Choroid plexus epithelial cell (primary cell): ENCODE measurements at regions not wholly inside any gene's neighbourhood (a gene's known extent, or its start where the extent isn't known, plus 50 kb on each side); places are given as distances from the start of the nearest gene placed in this dataset.

Source experiments
- DNase-seq: peaks from one replicate; pipeline ENCODE4 v3.0.0-alpha.2; 2010; ENCODE audit warnings: low read depth
- H3K4me3 ChIP-seq: 2 replicates; pipeline ENCODE4 v1.5.1; 2011; ENCODE audit warnings: low read depth, mild to moderate bottlenecking, control low read depth, low read length, moderate library complexity
- TF ChIP-seq, protein P1 (sequence below): conservative IDR thresholded peaks from 2 replicates; pipeline ENCODE4 v1.5.1; 2011; ENCODE audit warnings: low read depth, mild to moderate bottlenecking, control low read depth, inconsistent platforms, low read length, moderate library complexity

- TF ChIP-seq, protein P1, sequence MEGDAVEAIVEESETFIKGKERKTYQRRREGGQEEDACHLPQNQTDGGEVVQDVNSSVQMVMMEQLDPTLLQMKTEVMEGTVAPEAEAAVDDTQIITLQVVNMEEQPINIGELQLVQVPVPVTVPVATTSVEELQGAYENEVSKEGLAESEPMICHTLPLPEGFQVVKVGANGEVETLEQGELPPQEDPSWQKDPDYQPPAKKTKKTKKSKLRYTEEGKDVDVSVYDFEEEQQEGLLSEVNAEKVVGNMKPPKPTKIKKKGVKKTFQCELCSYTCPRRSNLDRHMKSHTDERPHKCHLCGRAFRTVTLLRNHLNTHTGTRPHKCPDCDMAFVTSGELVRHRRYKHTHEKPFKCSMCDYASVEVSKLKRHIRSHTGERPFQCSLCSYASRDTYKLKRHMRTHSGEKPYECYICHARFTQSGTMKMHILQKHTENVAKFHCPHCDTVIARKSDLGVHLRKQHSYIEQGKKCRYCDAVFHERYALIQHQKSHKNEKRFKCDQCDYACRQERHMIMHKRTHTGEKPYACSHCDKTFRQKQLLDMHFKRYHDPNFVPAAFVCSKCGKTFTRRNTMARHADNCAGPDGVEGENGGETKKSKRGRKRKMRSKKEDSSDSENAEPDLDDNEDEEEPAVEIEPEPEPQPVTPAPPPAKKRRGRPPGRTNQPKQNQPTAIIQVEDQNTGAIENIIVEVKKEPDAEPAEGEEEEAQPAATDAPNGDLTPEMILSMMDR: no peak
- peak; percentile 60 for DNase-seq
- H3K4me3 ChIP-seq: no peak overlapping the region
Observed at GRCh38 chr4:74583757-74584156, 138.8 kb downstream of the AREG start.

GRCh38 chr4:74588350-74588749 lies 143.4 kb downstream of the AREG start:
- DNase-seq: no peak
- TF ChIP-seq, protein P1: no peak
- H3K4me3 ChIP-seq: no peak overlapping the region

DNA sequence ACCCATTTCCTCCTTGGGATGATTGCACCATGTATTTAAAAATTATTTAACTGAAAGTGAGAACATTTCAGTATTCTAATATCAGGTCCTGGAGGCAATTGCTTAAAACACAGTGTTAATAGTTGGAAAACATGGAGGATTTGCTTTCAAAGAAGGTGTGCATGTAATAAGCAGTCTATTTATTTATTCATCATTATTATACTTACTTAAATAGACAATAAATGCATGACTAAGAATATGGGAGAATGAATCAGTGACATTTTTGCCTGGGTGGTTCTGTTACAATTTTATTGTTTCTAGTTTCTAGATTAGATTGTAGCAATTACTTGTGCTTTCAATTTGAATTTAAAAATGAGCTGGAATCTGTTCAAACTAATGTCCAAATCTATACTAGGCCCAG lies 145.5 kb downstream of the AREG start:
- no peak for DNase-seq
- TF ChIP-seq, protein P1: no peak
- H3K4me3 ChIP-seq: no peak overlapping the region

DNA sequence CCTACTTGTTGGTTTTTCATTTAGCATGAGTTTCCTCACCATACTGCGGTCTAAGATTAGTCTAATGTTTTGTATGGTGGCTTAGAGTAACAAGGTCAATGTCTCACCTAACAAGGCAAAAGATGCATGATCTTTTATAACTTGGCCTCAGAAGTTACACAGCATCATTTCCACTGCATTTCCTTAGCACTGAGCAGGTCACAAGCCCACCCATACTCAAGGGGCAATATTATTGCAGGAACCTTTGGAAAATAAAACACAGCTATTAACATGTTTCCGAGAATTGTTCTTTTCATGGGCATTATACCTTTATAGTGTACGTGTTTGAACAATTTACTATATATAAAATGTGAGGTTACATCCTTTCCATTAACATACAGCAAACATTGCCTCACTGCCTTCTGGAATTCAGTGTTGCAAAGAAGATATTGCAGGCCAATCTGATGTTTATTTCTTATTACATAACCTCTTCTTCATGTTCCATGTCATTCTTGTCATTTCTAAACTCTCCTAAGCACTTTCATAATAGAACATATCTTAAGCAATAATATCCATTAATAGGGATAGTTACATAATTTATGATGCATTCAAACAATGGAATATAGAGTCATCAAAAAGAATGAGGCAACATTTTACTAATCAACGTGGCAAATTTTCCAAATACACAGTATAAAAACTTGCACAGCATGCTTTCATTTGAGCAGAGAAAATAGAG lies 153.8 kb downstream of the AREG start:
- no peak overlapping the region for H3K4me3 ChIP-seq
- TF ChIP-seq, protein P1: no peak
- no peak for DNase-seq

- DNase-seq: no peak
- TF ChIP-seq, protein P1: no peak
- no peak overlapping the region for H3K4me3 ChIP-seq
Observed at GRCh38 chr4:74603186-74603585, 158.2 kb downstream of the AREG start.

DNA sequence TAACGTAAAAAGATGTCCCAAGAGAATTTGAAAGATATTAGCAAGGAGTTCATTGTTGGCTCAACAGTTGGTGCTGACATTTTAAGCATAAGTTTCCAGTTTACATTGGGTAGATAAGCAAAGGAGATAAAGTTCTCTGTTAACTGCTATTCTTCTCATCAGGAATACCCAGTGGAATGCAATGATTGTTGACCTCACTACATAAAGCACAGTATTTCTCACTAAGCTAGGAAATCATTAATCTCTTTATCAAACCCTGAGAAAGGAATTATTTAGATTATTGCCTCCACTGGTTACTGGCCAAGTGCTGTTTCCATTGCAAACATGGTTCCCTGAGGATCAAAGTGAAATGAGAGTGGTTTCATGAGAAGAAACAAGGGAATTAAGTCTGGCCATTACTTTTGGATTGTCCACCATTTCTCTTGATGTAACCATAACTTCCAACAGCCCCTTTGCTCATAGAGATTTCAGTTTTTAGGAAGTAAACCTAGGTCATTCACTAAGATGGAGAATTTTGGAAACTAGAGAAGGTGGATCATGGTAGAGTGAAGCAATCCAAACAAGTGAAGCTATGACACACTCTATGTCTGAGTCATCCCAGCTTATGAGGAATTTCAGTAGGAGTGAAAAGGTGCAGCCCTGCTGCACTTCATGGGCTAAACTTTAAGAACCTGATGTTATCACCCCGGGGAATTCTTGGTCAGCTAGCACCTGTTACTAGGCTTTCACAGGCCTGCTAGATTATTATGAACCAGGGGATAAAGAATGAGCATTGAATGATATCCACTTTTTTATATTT lies 163.4 kb downstream of the AREG start:
- DNase-seq: peak; percentile 52
- TF ChIP-seq, protein P1: no peak
- H3K4me3 ChIP-seq: no peak overlapping the region
